HG02885 (cell line): ENCODE measurements at regions not wholly inside any gene's neighbourhood (a gene's known extent, or its start where the extent isn't known, plus 50 kb on each side); places are given as distances from the start of the nearest gene placed in this dataset.
A peak's percentile ranks its signal among the peaks of the same experiment; 100 is the strongest.

Experiments
- ATAC-seq: cut with Tn5 transposase; IDR thresholded peaks from one replicate; pipeline ENCODE4 v1.9.1; 2021; ENCODE audit warnings: mild to moderate bottlenecking; ENCODE audit not compliant: unreplicated experiment, poor library complexity

GRCh38 chr6:8223678-8224077, 121.3 kb upstream of the EEF1E1 start:
- no peak for ATAC-seq

DNA sequence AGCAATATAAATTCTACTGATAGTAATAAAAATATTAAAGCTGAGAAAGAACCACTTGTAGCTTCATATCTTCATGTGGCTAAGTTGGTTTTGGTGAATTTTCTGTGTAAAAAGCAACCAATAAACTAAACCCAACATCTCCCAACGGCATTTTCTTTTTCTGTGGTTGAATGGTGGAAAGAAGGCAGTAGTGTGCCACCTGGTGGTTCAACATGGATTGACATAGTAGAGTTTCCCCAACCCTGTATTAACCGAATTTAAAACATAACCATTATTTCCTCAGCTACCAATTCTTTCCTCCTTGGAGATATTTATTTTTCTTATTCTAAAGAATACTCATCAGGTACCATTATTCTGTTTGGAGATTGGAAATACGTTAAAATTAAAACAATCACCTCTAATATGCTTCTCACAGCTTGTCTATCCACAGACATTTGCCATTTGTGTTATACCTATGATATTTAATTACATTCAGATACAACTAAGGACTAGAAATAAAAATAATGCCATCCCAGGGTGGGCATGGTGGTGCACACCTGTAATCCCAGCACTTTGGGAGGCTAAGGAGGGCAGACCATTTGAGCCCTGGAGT, 117.1 kb upstream of the EEF1E1 start:
- ATAC-seq = peak; percentile 89

DNA sequence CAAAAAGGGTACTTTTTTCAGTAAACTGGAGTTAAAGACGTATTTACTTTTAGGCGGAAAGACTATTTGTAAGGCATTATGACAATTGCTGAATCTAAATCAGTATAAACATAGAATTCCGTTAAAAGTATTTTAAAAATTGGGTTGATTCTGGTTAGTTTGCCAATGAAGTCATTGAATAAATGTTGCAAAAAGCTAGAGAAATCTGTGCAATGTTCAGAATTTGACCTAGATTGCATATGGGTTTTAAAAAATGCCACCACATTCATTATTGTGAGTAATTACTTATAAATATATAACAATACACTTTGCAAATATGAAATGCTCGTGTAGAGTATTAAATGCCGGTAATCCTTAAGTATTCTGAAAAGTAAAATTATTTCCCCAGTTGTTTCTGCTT, 116.5 kb upstream of the EEF1E1 start:
- no peak for ATAC-seq

DNA sequence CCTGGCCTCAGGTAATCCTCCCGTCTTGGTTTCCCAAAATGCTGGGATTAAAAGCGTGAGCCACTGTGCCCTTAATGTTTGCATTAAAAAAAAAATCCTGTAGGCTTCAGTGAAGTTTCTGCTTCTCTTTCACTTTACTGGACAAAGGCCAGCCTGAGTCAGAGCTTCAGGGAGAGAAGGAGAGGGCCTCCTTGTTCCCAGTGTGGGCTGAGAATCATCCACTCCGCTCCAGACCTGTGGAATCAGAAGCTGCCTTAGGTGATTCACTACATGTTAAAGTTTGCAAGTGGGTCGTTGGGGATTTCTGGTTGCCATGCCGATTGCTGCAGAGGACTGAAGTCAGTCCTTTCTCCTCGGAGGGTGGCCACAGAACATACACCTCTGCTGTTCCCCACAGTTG, 113.3 kb upstream of the EEF1E1 start:
- ATAC-seq = no peak

DNA sequence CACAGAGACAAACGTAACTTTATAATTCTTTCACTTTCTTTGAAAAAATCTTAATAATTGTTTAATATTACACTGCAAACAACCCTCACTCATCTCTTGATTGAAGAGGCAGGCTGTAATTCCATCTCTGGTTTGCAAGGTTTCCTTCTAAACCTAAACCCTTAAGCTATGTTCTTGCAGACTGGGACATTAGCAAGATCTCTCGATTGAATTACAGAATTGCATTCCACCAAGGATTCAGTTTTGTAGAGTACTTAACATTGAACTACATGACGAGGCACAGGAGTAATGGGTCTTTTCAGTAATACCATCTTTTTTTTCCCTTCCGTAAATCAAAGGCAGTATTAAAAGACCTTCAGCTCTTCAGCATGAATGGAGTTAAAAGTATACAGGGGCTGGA, 111.6 kb upstream of the EEF1E1 start:
- no peak for ATAC-seq

GRCh38 chr6:8212720-8213434, 110.5 kb upstream of the EEF1E1 start:
- ATAC-seq = no peak

DNA sequence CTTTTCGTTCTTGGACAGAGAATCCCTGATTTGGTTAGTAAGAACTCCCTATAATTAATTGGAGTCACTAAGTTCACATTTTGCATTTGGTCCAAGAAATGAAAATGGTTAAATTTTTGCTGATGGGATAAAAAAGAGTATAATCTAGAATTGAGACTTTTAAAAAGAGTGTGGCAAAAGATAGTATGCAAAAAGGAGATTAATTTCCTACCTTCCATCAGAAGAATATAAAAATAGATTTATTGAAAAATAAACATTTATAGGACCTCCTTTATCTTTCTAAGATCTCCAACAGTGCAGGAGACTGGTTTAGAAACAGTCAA, 105.5 kb upstream of the EEF1E1 start:
- ATAC-seq = no peak

GRCh38 chr6:8207191-8207868, 105.0 kb upstream of the EEF1E1 start:
- ATAC-seq = no peak

DNA sequence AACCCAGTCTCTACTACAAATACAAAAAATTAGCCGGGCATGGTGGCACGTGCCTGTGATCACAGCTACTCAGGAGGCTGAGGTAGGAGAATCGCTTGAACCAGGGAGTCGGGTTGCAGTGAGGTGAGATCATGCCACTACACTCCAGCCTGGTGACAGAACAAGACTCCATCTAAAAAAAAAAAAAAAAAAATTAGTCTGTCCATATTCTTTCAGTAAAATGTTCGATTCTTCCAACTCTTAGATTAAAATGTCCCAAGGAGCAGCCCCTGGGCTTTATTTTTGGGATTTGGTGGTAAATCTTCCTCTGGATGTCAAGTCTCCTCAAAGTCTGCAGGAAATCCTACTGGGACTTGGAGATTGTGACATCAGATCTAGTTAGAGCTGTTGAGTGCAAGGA, 101.0 kb upstream of the EEF1E1 start:
- no peak for ATAC-seq

DNA sequence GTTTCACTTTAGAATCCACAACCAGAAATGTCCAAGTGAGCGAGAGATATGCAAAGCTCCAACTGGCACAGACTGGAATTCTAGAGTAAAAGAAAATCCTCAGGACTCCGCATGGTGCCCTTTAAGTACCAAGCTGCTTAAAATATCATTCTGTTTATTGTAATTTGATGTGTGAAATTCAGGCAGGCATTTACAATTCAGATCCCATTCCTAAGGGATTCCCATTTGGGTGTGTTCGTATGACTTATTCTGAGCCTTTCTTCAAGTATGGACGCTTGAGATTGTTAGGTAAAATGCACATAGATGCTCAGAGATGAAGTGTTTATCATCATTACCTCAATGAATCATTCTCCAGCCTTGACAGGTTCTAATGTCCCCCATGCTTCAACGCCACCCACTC, 99.3 kb upstream of the EEF1E1 start:
- no peak for ATAC-seq

GRCh38 chr6:8200255-8200654, 97.9 kb upstream of the EEF1E1 start:
- no peak for ATAC-seq

GRCh38 chr6:8195714-8196102, 93.4 kb upstream of the EEF1E1 start:
- ATAC-seq = no peak

DNA sequence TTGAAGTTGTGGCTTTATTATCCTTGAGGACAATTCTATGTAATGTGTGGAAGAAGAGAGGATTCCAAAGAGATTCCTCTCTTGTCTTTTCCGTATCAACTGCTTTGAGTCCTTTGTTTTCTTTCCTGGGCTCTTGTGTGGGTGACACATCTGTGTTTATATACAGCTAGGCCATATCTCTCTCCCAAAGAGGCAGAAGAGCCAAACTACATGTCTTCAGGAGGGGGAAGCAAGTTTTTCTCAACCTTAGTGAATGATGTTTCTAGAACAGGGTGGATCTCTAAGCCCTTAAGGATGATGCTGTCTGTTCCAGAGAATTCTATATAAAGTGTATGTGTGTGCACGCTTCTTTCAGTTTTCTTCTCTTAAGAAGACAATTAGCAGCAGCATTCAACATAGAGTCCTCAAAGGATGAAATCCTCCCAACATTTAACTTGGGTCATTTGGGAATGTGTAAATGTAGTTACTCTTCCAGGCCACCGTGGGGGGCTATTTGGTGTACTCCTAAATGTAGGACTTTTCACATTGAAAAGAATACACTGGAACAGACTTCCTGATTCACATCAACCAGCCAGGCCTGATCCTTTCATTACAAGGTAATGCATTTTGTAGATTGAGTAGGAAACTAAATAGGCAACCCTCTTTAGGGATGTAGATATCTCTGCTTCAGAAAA, 92.8 kb upstream of the EEF1E1 start:
- no peak for ATAC-seq

DNA sequence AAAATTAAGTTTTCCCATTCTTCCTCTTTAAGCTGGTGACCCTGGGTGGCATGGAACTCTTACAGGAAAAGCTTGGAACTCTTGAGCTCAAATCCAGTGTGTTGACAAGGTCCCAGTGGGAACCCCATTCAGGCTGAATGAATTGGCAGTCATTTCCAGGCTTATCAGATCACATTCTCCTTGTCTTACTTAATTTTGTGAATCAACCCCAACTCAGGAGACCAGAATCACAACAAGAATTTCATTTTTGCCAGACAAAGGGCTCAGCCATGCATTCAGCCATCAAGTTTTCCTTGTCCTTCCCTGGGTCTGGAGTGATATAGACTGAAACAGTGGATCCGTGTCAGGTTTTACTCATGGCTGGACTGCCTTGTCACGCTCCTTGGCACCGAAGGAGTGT, 92.1 kb upstream of the EEF1E1 start:
- no peak for ATAC-seq

DNA sequence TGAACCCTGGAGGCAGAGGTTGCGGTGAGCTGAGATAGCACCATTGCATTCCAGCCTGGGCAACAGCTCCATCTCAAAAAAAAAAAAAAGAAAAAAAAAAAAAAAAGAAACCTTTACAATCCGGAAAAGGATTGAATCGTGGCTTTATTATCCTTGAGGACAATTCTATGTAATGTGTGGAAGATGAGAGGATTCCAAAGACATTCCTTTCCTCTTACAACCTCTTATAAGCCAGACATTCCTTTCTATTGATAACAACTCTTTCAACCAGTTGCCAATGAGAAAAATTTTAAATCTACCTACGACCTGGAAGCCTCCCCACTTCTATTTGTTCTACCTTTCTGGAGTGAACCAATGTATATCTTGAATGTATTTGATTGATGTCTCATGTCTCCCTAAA, 91.2 kb upstream of the EEF1E1 start:
- no peak for ATAC-seq

GRCh38 chr6:8192597-8192996, 90.2 kb upstream of the EEF1E1 start:
- no peak for ATAC-seq

DNA sequence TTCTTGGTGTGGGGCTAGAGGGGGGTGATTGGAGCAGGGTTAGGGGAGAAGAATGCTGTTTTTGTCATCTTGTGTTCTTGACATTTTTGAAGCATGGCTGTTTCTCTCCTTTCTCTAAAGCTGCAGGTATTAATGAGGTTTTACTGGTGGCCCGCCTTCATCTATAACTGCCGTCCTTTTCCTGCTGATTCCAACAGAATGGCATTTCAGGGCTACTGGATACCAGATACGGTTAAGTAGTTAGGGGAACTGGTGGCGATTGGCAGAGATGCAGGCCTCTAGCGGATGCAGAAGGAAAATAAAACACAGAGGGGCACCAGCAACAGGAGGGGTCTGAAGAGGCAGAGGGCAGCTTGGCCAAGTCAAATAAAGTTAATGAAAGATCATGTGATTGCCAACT, 89.7 kb upstream of the EEF1E1 start:
- no peak for ATAC-seq

DNA sequence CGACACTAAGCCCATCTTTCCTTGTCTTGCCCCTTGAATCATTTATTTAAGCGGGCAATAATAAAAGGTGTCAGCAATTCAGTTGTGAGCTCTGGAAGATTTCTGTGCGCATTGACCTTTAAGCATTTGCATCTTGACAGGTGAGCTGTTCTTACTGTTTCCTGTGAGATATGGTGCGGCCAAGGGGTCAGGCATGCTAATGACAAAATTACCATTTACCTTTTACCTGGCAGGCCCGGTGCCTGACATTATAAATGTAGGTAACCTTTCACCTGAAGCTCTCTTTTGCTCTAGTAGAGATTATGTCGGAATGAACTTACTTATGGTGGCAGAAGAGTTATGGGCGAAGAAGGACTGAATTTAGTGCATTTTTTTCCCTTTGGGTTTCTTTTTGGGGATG, 89.3 kb upstream of the EEF1E1 start:
- ATAC-seq = no peak

- ATAC-seq = no peak
Observed at GRCh38 chr6:8187209-8187608, 84.9 kb upstream of the EEF1E1 start.

GRCh38 chr6:8182902-8183665, 80.7 kb upstream of the EEF1E1 start:
- no peak for ATAC-seq
